ENCODE measurements at regions not wholly inside any gene's neighbourhood (a gene's known extent, or its start where the extent isn't known, plus 50 kb on each side); places are given as distances from the start of the nearest gene placed in this dataset.
A peak's percentile ranks its signal among the peaks of the same experiment; 100 is the strongest.

DNA sequence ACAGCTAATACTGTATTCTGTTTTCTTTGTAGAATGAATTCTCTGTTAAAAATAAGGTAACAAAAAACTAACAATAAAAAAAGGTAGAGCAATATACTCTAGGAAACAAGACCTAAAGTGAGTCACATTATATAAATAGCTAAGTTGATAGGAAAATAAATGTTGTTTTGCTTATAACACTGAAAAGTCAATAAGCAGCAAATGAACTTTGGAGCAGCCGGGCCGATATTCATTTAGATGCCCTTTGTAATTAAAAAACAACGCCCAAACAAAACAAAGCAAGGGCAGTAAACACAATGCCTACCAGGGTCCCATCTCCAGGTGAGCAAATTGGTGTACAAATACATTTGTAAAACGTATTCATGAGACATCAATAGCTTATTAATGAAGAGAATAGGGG is 227.6 kb upstream of the FOXN3 start:
- intact Hi-C loops (cut with DNase I), result no loop called here
- DNase-seq (ENCODE audit: missing footprints) (no peak), ATAC-seq (no peak)

GRCh38 chr14:89641495-89642175 is 224.6 kb upstream of the FOXN3 start:
- intact Hi-C loops (cut with DNase I), result no loop called here
- ATAC-seq (no peak), DNase-seq (ENCODE audit: missing footprints) (no peak)

GRCh38 chr14:89640141-89640540 is 223.1 kb upstream of the FOXN3 start:
- ATAC-seq, result no peak
- DNase-seq (ENCODE audit: missing footprints), result no peak
- intact Hi-C loops (cut with DNase I), result no loop called here

- no peak for ATAC-seq
- intact Hi-C loops (cut with DNase I), result no loop called here
- DNase-seq (ENCODE audit: missing footprints), result no peak
These were observed 222.7 kb upstream of the FOXN3 start for GRCh38 chr14:89639687-89640086.

- ATAC-seq (no peak), DNase-seq (ENCODE audit: missing footprints) (no peak)
- intact Hi-C loops (cut with DNase I), result no loop called here
These were observed 221.9 kb upstream of the FOXN3 start for GRCh38 chr14:89638891-89639290.

GRCh38 chr14:89637581-89637980 is 220.5 kb upstream of the FOXN3 start:
- DNase-seq (ENCODE audit: missing footprints) (no peak), ATAC-seq (no peak)
- intact Hi-C loops (cut with DNase I), result no loop called here

GRCh38 chr14:89635615-89636014 is 218.6 kb upstream of the FOXN3 start:
- no peak for DNase-seq (ENCODE audit: missing footprints)
- intact Hi-C loops (cut with DNase I), result no loop called here
- no peak for ATAC-seq

DNA sequence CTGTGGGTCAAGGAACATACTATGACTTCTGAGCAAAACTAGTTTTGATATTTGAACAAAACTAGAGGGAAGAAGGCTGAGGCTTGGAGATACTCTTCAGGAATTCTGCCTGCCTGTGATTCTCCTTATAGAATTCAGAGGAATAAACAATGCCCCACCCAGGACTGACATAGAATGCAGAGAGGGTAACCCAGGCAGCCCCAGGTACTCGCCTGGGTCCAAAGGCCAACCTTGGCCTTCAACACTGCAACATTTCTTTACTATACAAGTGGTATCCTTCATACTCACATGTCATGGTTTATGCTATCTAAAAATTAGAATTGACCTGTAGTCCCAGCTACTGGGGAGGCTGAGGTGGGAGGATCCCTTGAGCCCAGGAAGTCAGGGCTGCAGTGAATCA is 217.0 kb upstream of the FOXN3 start:
- DNase-seq (ENCODE audit: missing footprints), result no peak
- no peak for ATAC-seq
- intact Hi-C loops (cut with DNase I), result no loop called here

DNA sequence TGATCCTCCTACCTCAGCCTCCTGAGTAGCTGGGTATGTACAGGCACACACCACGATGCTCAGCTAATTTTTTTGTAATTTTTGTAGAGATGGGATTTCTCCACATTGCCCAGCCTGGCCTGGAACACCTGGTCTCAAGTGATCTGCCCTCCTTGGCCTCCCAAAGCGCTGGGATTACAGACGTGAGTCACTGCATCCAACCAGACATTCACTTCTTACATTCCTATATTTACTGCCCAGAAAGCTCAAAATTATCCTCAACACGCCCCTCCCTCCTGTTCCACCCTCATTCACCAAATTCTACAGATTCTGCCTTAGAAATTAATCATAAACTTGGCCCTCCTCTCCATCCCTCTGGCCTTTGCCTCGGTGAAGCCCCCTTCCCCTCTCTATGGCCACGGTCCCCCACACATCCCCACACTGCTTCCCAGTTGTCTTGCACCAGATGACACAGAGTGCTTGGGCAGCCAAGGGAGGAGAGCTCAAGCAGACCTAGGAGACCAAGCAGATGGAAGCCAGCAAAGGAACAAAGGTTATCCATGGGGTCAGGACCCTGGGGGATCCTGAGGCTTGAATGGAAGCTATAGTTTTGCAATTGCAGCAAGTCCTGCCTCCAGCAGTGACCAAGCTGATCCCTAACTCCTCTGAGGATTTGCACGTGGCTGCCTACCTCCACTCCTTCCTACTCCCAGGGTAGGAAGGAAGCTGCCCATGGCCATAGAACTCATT is 213.2 kb upstream of the FOXN3 start:
- intact Hi-C loops (cut with DNase I), result no loop called here
- peak; percentile 62 for ATAC-seq
- DNase-seq (ENCODE audit: missing footprints), result no peak

DNA sequence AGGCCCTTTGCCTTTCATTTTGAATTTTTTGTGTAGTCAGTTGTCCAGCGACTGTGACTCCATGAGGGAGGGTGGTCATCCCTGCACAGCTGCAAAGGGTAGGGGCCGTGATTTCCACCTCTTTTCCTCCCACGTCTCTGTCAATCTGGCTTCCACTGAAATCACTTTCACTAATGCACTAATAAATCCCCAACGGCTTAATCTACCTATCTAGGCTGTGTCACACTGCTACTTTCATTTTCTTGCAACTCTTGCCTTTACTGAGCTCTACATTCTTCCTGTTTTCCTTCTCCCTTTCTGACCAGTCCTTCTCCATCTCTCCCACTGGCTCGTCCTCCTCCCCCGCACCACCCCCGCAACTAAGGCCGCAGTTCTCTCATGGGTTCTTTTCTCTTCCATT is 212.3 kb upstream of the FOXN3 start:
- ATAC-seq (no peak), DNase-seq (ENCODE audit: missing footprints) (no peak)
- intact Hi-C loops (cut with DNase I), result no loop called here

GRCh38 chr14:89628521-89628920 is 211.5 kb upstream of the FOXN3 start:
- intact Hi-C loops (cut with DNase I), result no loop called here
- no peak for ATAC-seq
- no peak for DNase-seq (ENCODE audit: missing footprints)

DNA sequence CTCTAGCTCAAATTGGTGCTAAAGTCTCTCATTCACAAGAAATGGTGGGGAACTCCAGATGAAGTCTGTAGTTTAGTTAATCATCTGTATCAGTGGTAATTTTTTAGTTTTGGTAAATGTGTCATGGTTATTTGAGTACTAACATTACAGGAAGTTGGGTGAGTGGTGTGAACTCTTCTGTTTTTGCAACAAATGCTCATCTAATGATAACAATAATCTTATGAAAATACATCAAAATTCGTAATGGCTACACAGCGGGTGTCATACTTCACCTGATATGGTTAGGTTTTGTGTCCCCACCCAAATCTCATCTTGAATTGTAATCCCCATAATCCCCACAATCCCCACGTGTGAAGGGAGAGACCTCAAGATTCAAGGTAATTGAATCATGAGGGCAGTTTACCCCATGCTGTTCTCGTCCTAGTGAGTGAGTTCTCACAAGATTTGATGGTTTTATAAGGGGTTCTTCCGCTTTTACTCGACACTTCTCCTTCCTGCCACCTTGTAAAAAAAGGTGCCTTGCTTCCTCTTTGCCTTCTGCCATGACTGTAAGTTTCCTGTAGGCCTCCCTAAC is 209.3 kb upstream of the FOXN3 start:
- intact Hi-C loops (cut with DNase I), result no loop called here
- no peak for DNase-seq (ENCODE audit: missing footprints)

DNA sequence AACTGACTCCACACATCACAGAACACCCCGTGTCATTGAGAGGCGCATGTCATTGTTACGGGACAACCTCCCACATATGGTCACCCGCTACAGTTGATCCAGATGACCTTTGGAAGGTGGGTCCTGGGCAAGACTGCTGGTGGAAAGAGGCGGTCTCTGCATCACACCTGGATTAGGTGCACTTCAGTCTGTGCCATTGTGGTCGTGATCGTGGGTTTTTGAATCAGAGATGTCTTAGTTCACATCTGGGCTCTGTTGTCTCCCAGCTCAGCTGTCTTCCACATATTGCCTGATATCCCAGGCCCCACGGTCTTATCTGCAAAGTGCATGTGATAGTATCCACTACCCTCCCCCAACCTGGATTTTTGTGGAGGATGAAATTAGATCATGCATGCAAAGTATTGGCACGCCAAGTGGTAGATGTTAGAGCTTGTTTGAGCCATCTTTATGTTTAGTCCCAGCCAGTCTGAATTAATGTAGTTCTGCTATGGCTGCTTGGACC is 208.7 kb upstream of the FOXN3 start:
- DNase-seq (ENCODE audit: missing footprints) (no peak), ATAC-seq (no peak)
- intact Hi-C loops (cut with DNase I), result no loop called here

More for the DNA sequence above, 209.3 kb upstream of the FOXN3 start:
- no peak for ATAC-seq

DNA sequence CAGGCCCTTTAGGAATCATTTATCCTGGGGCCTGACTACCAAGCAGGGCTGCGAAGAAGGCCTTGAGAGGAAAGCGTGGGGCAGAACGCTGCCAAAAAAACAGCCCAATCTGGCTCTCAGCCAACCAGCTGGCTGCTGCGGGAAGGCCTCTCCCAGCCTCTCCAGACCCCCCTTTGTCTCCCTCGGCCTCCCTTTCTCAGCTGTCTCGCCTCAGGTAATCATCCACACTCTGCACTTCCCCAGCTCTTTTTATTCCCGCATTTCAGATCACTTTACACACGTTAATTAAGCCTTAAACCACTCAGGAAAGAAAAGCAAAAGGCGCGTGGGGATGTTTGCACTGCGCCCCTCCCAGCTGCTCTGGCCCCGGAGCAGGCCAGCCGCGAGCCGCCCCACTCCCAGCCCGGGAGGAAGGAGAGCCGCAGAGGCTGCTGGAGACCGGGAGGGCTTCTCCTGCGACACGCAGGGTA is 208.2 kb upstream of the FOXN3 start:
- intact Hi-C loops (cut with DNase I), result no loop called here
- DNase-seq (ENCODE audit: missing footprints) (no peak), ATAC-seq (peak; percentile 64)

- DNase-seq (ENCODE audit: missing footprints) (no peak), ATAC-seq (no peak)
- intact Hi-C loops (cut with DNase I), result no loop called here
These were observed 207.6 kb upstream of the FOXN3 start for GRCh38 chr14:89624500-89625156.

GRCh38 chr14:89621791-89622638 is 205.0 kb upstream of the FOXN3 start:
- DNase-seq (ENCODE audit: missing footprints) (no peak), ATAC-seq (no peak)
- intact Hi-C loops (cut with DNase I), result no loop called here

GRCh38 chr14:89621009-89621421 is 204.0 kb upstream of the FOXN3 start:
- intact Hi-C loops (cut with DNase I), result no loop called here
- DNase-seq (ENCODE audit: missing footprints) (no peak), ATAC-seq (no peak)

GRCh38 chr14:89620436-89620835 is 203.4 kb upstream of the FOXN3 start:
- intact Hi-C loops (cut with DNase I), result no loop called here
- ATAC-seq, result no peak
- no peak for DNase-seq (ENCODE audit: missing footprints)

GRCh38 chr14:89619596-89619995 is 202.6 kb upstream of the FOXN3 start:
- intact Hi-C loops (cut with DNase I), result loop anchor here (2.0 to 10.0 kb wide), 6 partner anchors 41 to 395 kb away; partner anchors contain the start of gene FOXN3

More at GRCh38 chr14:89619596-89619995, 202.6 kb upstream of the FOXN3 start:
- ATAC-seq (no peak), DNase-seq (ENCODE audit: missing footprints) (no peak)

Measured in Right ventricle myocardium inferior (tissue), 1 donor.